ENCODE measurements at regions not wholly inside any gene's neighbourhood (a gene's known extent, or its start where the extent isn't known, plus 50 kb on each side); places are given as distances from the start of the nearest gene placed in this dataset.

DNA sequence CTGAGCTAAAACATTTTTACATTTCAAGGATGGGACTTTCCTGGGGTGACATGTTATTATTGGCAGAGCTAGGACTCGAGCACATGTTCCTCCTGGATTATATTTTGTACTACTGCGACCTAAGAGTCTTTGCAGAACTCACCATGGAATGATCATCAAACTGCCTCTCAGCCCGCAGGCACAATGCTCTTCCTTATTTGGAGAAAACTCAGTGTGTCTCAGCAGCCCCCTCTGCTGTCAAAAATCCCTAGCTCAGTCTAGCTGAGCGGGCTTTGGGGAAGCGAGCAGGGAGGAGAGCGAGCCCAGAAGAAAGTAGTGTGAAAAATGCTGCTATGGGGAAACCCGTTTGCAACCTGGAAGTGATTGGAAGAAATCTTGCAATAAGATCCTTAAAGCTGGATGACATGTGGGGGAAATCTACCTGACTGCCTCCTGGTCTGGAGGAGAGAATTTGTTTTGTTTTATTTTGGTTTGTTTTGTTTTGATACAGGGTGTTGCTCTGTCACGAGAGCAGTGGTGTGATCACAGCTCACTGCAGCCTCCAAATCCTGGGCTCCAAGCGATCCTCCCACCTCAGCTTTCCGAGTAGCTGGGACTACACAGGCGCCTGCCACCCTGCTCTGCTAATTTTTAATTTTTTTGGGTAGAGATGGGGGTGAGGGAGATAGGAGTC is 89.9 kb upstream of the CLINT1 start:
- TF ChIP-seq, protein P1, sequence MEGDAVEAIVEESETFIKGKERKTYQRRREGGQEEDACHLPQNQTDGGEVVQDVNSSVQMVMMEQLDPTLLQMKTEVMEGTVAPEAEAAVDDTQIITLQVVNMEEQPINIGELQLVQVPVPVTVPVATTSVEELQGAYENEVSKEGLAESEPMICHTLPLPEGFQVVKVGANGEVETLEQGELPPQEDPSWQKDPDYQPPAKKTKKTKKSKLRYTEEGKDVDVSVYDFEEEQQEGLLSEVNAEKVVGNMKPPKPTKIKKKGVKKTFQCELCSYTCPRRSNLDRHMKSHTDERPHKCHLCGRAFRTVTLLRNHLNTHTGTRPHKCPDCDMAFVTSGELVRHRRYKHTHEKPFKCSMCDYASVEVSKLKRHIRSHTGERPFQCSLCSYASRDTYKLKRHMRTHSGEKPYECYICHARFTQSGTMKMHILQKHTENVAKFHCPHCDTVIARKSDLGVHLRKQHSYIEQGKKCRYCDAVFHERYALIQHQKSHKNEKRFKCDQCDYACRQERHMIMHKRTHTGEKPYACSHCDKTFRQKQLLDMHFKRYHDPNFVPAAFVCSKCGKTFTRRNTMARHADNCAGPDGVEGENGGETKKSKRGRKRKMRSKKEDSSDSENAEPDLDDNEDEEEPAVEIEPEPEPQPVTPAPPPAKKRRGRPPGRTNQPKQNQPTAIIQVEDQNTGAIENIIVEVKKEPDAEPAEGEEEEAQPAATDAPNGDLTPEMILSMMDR (conservative IDR thresholded peaks at IDR 0.05 in 1 of 2, IDR thresholded peaks at IDR 0.05 in 1 of 2; ENCODE audit: low read depth in 1 of 2, low read length in 2 of 2) = peak; percentile 83 to 86
- TF ChIP-seq EZH2 (IDR thresholded peaks at IDR 0.05; ENCODE audit: low read length, missing control alignments) = no peak
